Fibroblast of mammary gland (primary cell): ENCODE measurements at regions not wholly inside any gene's neighbourhood (a gene's known extent, or its start where the extent isn't known, plus 50 kb on each side); places are given as distances from the start of the nearest gene placed in this dataset.

Source experiments
- DNase-seq: peaks from one replicate; pipeline ENCODE4 v3.0.0-alpha.2; 2010; ENCODE audit warnings: low read depth
- H3K4me3 ChIP-seq: 2 replicates; pipeline ENCODE4 v1.5.1; 2011; ENCODE audit warnings: low read depth, mild to moderate bottlenecking, low read length, moderate library complexity; ENCODE audit not compliant: control insufficient read depth
- CTCF ChIP-seq: conservative IDR thresholded peaks from 2 replicates; pipeline ENCODE4 v1.5.1; 2011; ENCODE audit warnings: low read depth, low read length, inconsistent platforms; ENCODE audit not compliant: control insufficient read depth, insufficient read depth

DNA sequence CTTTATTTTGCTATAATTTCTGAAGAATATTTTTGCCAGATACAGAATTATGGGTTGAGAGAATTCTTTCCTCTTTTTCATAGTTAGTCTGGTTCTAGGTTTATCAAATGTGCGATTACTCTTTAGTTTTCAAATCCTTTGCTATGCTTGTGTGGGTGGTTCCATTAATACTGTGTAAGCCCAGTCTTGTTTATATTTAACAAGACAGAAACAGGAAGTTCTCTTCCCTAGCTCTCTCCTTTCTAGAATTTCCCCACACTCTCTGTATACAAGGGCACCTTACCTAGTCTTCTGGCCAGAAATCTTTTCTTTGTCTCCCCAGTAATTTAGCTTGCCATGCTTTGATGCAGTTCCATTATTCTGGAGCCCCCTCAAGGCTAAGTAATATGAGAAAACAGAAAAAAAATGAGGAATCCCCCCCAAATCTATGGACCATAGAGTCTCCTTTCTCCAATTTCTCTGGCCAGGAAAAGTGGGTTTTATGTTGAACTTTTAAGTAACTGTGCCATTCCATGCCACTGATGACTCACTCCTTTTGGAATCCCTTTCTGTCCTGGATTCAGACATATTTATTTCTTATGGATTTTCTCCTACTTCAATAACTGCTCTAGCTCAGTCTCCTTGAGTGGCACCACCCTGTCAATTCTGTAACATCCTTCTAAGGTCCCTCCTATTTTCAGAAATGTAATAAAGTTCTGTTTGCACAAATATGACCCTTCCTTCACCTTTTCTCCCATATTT, 1714.1 kb downstream of the EFNA5 start:
- DNase-seq, result no peak
- no peak for TF ChIP-seq CTCF
- no peak overlapping the region for H3K4me3 ChIP-seq

DNA sequence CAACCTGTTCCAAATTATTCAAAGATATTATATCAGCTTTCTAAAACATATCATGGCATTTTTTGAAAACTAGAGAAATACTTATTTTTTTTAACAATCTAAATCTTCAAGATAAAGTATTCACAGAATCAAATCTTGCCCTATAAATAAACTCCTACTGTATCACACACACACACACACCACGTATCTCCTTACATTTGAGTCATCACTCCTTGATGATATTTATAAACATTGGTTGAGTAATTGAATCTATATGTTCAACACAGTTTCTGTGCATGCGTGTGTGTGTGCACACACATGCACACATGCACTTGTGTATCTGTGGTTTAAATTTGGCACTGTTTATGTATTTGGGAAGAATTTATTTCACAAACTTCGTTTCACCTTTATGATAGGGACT, 1716.4 kb downstream of the EFNA5 start:
- no peak for TF ChIP-seq CTCF
- no peak for DNase-seq
- H3K4me3 ChIP-seq, result no peak overlapping the region

GRCh38 chr5:105953616-105954015, 1717.1 kb downstream of the EFNA5 start:
- no peak for TF ChIP-seq CTCF
- no peak for DNase-seq
- no peak overlapping the region for H3K4me3 ChIP-seq

DNA sequence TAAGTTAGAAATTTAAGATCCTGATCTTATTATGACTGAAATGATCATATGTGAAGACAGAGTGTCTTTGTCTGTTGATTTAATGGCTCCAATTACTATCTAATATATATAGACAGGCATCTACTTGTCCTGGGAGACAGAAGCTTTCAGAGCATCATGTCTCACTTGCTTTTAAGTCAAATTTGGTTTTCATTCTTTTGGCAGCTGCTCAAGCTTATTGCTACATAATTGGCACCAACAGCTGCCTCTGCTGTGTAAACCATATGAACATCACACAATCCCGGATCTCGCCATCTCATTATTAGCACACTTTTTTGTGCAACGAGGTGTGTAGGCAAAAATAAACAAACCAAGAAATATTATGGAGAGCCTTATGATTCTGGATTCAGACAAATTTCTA, 1717.9 kb downstream of the EFNA5 start:
- no peak overlapping the region for H3K4me3 ChIP-seq
- peak; percentile 51 for DNase-seq
- TF ChIP-seq CTCF, result no peak

DNA sequence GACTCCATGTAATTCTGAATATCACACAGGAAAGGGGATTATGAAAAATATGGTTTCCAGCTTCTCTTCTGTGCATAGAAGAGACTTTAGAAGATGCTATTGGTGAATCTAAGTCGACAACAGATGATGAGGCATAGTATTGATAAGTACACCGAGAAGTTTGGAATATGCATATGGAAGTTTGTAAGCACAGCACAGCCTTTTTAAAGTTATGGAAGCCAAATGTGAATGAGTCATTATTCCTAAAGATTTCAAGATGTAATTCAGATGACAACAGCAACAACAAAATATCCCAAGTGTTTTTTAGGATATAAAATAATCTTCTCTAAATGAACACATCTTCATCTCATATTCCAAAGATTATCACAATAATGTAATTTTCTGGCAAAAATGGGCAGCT, 1723.3 kb downstream of the EFNA5 start:
- no peak overlapping the region for H3K4me3 ChIP-seq
- no peak for TF ChIP-seq CTCF
- DNase-seq, result peak; percentile 19

GRCh38 chr5:105945203-105945972, 1725.3 kb downstream of the EFNA5 start:
- DNase-seq, result no peak
- TF ChIP-seq CTCF, result no peak
- H3K4me3 ChIP-seq, result no peak overlapping the region
